MCF 10A (cell line): ENCODE measurements at regions not wholly inside any gene's neighbourhood (a gene's known extent, or its start where the extent isn't known, plus 50 kb on each side); places are given as distances from the start of the nearest gene placed in this dataset.
"Not testable (repeated sequence)": the region's sequence is repeated elsewhere in the genome, so short reads cannot be mapped to it uniquely, and the experiment has no call there.

Source experiments
- BruUV-seq: library from RNA; stranded (reverse); fragments of 400-500 nt; replicated peaks from 2 replicates; lab custom pipeline; 2021; lab: Mats Ljungman, UMichigan
- CTCF ChIA-PET: fragments of 300-600 bp; sonication (Branson Sonifier 250); formaldehyde crosslinking; extraction: SDS; loops from one replicate; lab custom pipeline; 2021; ENCODE audit warnings: antibody characterized with exemption, inconsistent platforms; lab: Yijun Ruan, JAX
- POLR2A ChIA-PET: fragments of 300-600, 350-650 bp; sonication (Branson Sonifier 250); formaldehyde crosslinking; extraction: SDS; loops from one replicate; lab custom pipeline; 2020; ENCODE audit warnings: antibody characterized with exemption, inconsistent platforms; lab: Yijun Ruan, JAX
- DNase-seq: peaks from one replicate; pipeline ENCODE4 v3.0.0-alpha.2; 2018; ENCODE audit not compliant: unreplicated experiment
- H3K27ac Mint-ChIP-seq: one replicate; pipeline ENCODE4 v1.8.0; 2022; ENCODE audit warnings: mild to moderate bottlenecking, low read depth, mixed read lengths; ENCODE audit not compliant: unreplicated experiment
- H3K27me3 Mint-ChIP-seq: one replicate; pipeline ENCODE4 v1.8.0; 2022; ENCODE audit warnings: mixed read lengths; ENCODE audit not compliant: insufficient read depth, unreplicated experiment
- H3K36me3 Mint-ChIP-seq: one replicate; pipeline ENCODE4 v1.8.0; 2022; ENCODE audit warnings: mild to moderate bottlenecking, moderate library complexity, mixed read lengths; ENCODE audit not compliant: insufficient read depth, unreplicated experiment
- H3K4me1 Mint-ChIP-seq: one replicate; pipeline ENCODE4 v1.8.0; 2022; ENCODE audit warnings: mixed read lengths; ENCODE audit not compliant: insufficient read depth, unreplicated experiment
- H3K4me3 Mint-ChIP-seq: one replicate; pipeline ENCODE4 v1.8.0; 2022; ENCODE audit warnings: mild to moderate bottlenecking, moderate library complexity, mixed read lengths; ENCODE audit not compliant: unreplicated experiment
- H3K9me3 Mint-ChIP-seq: one replicate; pipeline ENCODE4 v1.8.0; 2022; ENCODE audit warnings: mixed read lengths; ENCODE audit not compliant: unreplicated experiment
- CTCF ChIP-seq: fragments of 200-600 bp; IDR thresholded peaks from one replicate; pipeline ENCODE4 v1.8.0; 2022; ENCODE audit warnings: antibody characterized with exemption, mild to moderate bottlenecking; ENCODE audit not compliant: unreplicated experiment
- intact Hi-C: fragments of 100-400 bp; cut with micrococcal nuclease; formaldehyde crosslinking; loops from 2 replicates; pipeline ENCODE4 v1.14.1; 2022

- peaks cover 34% of the 10 kb centered on the region for H3K4me1 Mint-ChIP-seq
- H3K36me3 Mint-ChIP-seq: no peaks in the 10 kb centered on the region
- ChIA-PET CTCF (interaction anchor here (1.0 kb wide), 1 partner anchor 116 kb away, joined by 4 read pairs; no protein-coding TSS in a partner anchor), POLR2A (interaction anchor here (0.6 to 1.5 kb wide), 6 partner anchors 8 to 535 kb away, joined by 3 to 6 read pairs (median 3); partner anchors contain the start of gene TFAP2A)
- no peak for DNase-seq
- BruUV-seq: no TSS peak
- no peak overlapping the region for H3K27ac Mint-ChIP-seq
- intact Hi-C loops: loop anchor here (5.0 kb wide), 1 partner anchor 89 kb away; no protein-coding TSS in a partner anchor
- no peak overlapping the region for H3K4me3 Mint-ChIP-seq
- no peak for TF ChIP-seq CTCF
- no peaks in the 10 kb centered on the region for H3K9me3 Mint-ChIP-seq
- no peaks in the 10 kb centered on the region for H3K27me3 Mint-ChIP-seq
Observed at GRCh38 chr6:10313799-10314162, 101.1 kb downstream of the TFAP2A start.

- H3K27ac Mint-ChIP-seq: no peak overlapping the region
- no peak for TF ChIP-seq CTCF
- intact Hi-C loops: loop anchor here (5.0 kb wide), 1 partner anchor 90 kb away; no protein-coding TSS in a partner anchor
- POLR2A ChIA-PET: interaction anchor here (1.2 kb wide), 1 partner anchor 103 kb away, joined by 4 read pairs; the partner anchor contains the start of gene TFAP2A
- DNase-seq: no peak
- peaks cover 34% of the 10 kb centered on the region for H3K4me1 Mint-ChIP-seq
- no peaks in the 10 kb centered on the region for H3K9me3 Mint-ChIP-seq
- BruUV-seq: no TSS peak
- H3K27me3 Mint-ChIP-seq: no peaks in the 10 kb centered on the region
- no peaks in the 10 kb centered on the region for H3K36me3 Mint-ChIP-seq
- CTCF ChIA-PET: no interaction called here
- H3K4me3 Mint-ChIP-seq: no peak overlapping the region
Observed at GRCh38 chr6:10312445-10312844, 102.4 kb downstream of the TFAP2A start.

- H3K9me3 Mint-ChIP-seq, DNase-seq, H3K4me3 Mint-ChIP-seq, H3K36me3 Mint-ChIP-seq, H3K27ac Mint-ChIP-seq, H3K27me3 Mint-ChIP-seq, BruUV-seq: not testable (repeated sequence)
- intact Hi-C loops: loop anchor here (5.0 kb wide), 1 partner anchor 91 kb away; no protein-coding TSS in a partner anchor
- POLR2A ChIA-PET: interaction anchor here (0.6 to 2.3 kb wide), 5 partner anchors 11 to 149 kb away, joined by 3 to 15 read pairs (median 8); partner anchors contain the start of gene TFAP2A
- H3K4me1 Mint-ChIP-seq: peaks cover 34% of the 10 kb centered on the region
- CTCF ChIA-PET: interaction anchor here (0.6 to 1.0 kb wide), 2 partner anchors 25 to 54 kb away, joined by 4 to 5 read pairs; no protein-coding TSS in a partner anchor
Observed at GRCh38 chr6:10311546-10312405, 103.1 kb downstream of the TFAP2A start.

GRCh38 chr6:10310826-10311225 is 104.0 kb downstream of the TFAP2A start:
- Mint-ChIP-seq H3K27me3 (no peaks in the 10 kb centered on the region), H3K9me3 (no peaks in the 10 kb centered on the region), H3K4me1 (peaks cover 31% of the 10 kb centered on the region), H3K36me3 (peaks cover 6% of the 10 kb centered on the region), H3K27ac (peak overlapping the region; percentile 55), H3K4me3 (peak overlapping the region; percentile 24)
- ChIA-PET POLR2A (interaction anchor here (0.6 to 2.3 kb wide), 12 partner anchors 10 to 255 kb away, joined by 3 to 15 read pairs (median 5); partner anchors contain the start of gene TFAP2A), CTCF (interaction anchor here (0.6 to 1.0 kb wide), 3 partner anchors 26 to 248 kb away, joined by 3 to 5 read pairs (median 4); no protein-coding TSS in a partner anchor)
- TF ChIP-seq CTCF: no peak
- intact Hi-C loops: loop anchor here (5.0 kb wide), 1 partner anchor 91 kb away; no protein-coding TSS in a partner anchor
- peak; percentile 56 for DNase-seq
- BruUV-seq: no TSS peak
